ENCODE measurements at regions not wholly inside any gene's neighbourhood (a gene's known extent, or its start where the extent isn't known, plus 50 kb on each side); places are given as distances from the start of the nearest gene placed in this dataset.

DNA sequence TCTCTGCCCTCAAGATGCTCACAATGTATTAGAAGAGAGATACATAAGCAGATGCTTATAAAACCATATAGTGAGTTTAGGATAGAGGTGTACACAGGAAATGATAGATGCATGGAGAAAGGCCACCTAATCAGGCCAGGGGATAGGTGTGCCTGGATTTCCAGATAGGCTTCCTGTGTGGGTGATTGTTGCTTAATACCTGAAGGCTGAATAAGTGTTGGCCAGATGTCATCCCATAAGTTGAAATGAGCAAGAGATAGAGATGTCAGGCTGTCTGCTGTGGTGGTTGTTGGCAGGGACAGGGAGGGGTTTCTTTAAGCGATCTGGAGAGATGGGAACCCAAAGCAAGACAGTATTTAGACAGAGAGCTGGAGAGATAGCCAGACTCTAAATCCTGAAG lies 109.8 kb upstream of the SGK1 start:
- H3K4me2 ChIP-seq (ENCODE audit: insufficient read depth, low read length), result no peak overlapping the region
- CTCF ChIA-PET (ENCODE audit: low intra/inter-chr PET ratio), result interaction anchor here (0.6 kb wide), 1 partner anchor 29 kb away, joined by 3 read pairs; no protein-coding TSS in a partner anchor
- no peaks in the 10 kb centered on the region for H3K79me2 ChIP-seq (ENCODE audit: control insufficient read depth, insufficient read depth, low read length)
- in situ Hi-C loops (cut with MboI), result no loop called here
- POLR2A ChIA-PET, result no interaction called here
- peaks cover 0 to 4% of the 10 kb centered on the region in 2 experiments; a peak in 3 of 5 replicates for H3K4me1 ChIP-seq (replicated peaks in 1 of 2; ENCODE audit: control insufficient read depth in 2 of 2, insufficient read depth in 2 of 2, low read length in 2 of 2)
- H3K9me1 ChIP-seq (ENCODE audit: control insufficient read depth, insufficient read depth, low read length), result no peaks in the 10 kb centered on the region
- intact Hi-C loops (cut with micrococcal nuclease), result no loop called here
- no peaks in the 10 kb centered on the region for H3K9me3 ChIP-seq (replicated peaks; ENCODE audit: control insufficient read depth, insufficient read depth, low read depth, low read length)
- BruUV-seq (replicated peaks), result no TSS peak
- FAIRE-seq (no peak), DNase-seq (ENCODE audit: extremely low read depth in 1 of 4, low spot score in 3 of 4) (no peak), ATAC-seq (no peak)
- WGBS (ENCODE audit: insufficient coverage, low coverage, missing lambda C conversion rate), result 7% methylated on average over 1 of the region's 1 CpG
- no peaks in the 10 kb centered on the region for H4K20me1 ChIP-seq (replicated peaks; ENCODE audit: control insufficient read depth, insufficient read depth, low read length)
- H2AFZ ChIP-seq (ENCODE audit: low read depth, low read length), result no peak overlapping the region
- no peaks in the 10 kb centered on the region for H3K36me3 ChIP-seq (ENCODE audit: control insufficient read depth, insufficient read depth, low read length)
- no peak overlapping the region for H3K9ac ChIP-seq (ENCODE audit: insufficient read depth in 1 of 2, low read depth in 2 of 2, low read length in 2 of 2)
- TF ChIP-seq NBN (IDR thresholded peaks at IDR 0.05; ENCODE audit: low read depth) (no peak), ZBTB8A (IDR thresholded peaks at IDR 0.05; ENCODE audit: partially characterized antibody) (no peak), ZFX (CRISPR knock-in tag; IDR thresholded peaks at IDR 0.05) (no peak), IRF1 (CRISPR knock-in tag; IDR thresholded peaks at IDR 0.05; ENCODE audit: borderline replicate concordance) (no peak), CBFA2T3 (IDR thresholded peaks at IDR 0.05) (peak; percentile 50; the same call in 1 of the 2 replicates)
- H3K27me3 ChIP-seq (ENCODE audit: control insufficient read depth in 2 of 2, insufficient read depth in 2 of 2, low read length in 2 of 2), result no peaks in the 10 kb centered on the region
- H3K4me3 ChIP-seq, result no peak overlapping the region
- no peak overlapping the region for H3K27ac ChIP-seq (ENCODE audit: extremely low read depth, low read depth, low read length)

GRCh38 chr6:134426623-134427022 lies 108.7 kb upstream of the SGK1 start:
- ChIA-PET CTCF (ENCODE audit: low intra/inter-chr PET ratio) (no interaction called here), POLR2A (interaction anchor here (2.4 kb wide), 1 partner anchor 10 kb away, joined by 5 read pairs; no protein-coding TSS in a partner anchor)
- no peak for DNase-seq (ENCODE audit: extremely low read depth in 1 of 4, low spot score in 3 of 4)
- Histone ChIP-seq H3K9me3 (replicated peaks; ENCODE audit: control insufficient read depth, insufficient read depth, low read depth, low read length) (no peaks in the 10 kb centered on the region), H3K27ac (ENCODE audit: extremely low read depth, low read depth, low read length) (no peak overlapping the region), H3K27me3 (ENCODE audit: control insufficient read depth in 2 of 2, insufficient read depth in 2 of 2, low read length in 2 of 2) (no peaks in the 10 kb centered on the region), H2AFZ (ENCODE audit: low read depth, low read length) (peak overlapping the region; percentile 2; the same call in 1 of the 2 replicates), H3K4me2 (ENCODE audit: insufficient read depth, low read length) (no peak overlapping the region), H4K20me1 (replicated peaks; ENCODE audit: control insufficient read depth, insufficient read depth, low read length) (no peaks in the 10 kb centered on the region), H3K9ac (ENCODE audit: insufficient read depth in 1 of 2, low read depth in 2 of 2, low read length in 2 of 2) (no peak overlapping the region), H3K79me2 (ENCODE audit: control insufficient read depth, insufficient read depth, low read length) (no peaks in the 10 kb centered on the region), H3K4me3 (no peak overlapping the region), H3K4me1 (replicated peaks in 1 of 2; ENCODE audit: control insufficient read depth in 2 of 2, insufficient read depth in 2 of 2, low read length in 2 of 2) (peaks cover 0 to 4% of the 10 kb centered on the region in 2 experiments; a peak in 3 of 5 replicates), H3K36me3 (ENCODE audit: control insufficient read depth, insufficient read depth, low read length) (no peaks in the 10 kb centered on the region), H3K9me1 (ENCODE audit: control insufficient read depth, insufficient read depth, low read length) (no peaks in the 10 kb centered on the region)
- no peak for ATAC-seq
- intact Hi-C loops (cut with micrococcal nuclease) (no loop called here), in situ Hi-C loops (cut with MboI) (no loop called here)
- no peak for FAIRE-seq
- 30% methylated on average over 4 of the region's 4 CpGs for WGBS (ENCODE audit: insufficient coverage, low coverage, missing lambda C conversion rate)
- BruUV-seq (replicated peaks), result no TSS peak
- TF ChIP-seq HIVEP1 (CRISPR knock-in tag; IDR thresholded peaks at IDR 0.05) (no peak), XRCC5 (IDR thresholded peaks at IDR 0.05; ENCODE audit: low read depth, low read length) (no peak), CCNT2 (IDR thresholded peaks at IDR 0.05; ENCODE audit: borderline replicate concordance, extremely low read depth, insufficient read length, low read depth, low read length) (no peak), PCBP1 (IDR thresholded peaks at IDR 0.05; ENCODE audit: low read depth, low read length, poor library complexity, severe bottlenecking) (no peak), ZNF124 (CRISPR knock-in tag; IDR thresholded peaks at IDR 0.05) (no peak), TAF9B (IDR thresholded peaks at IDR 0.05; ENCODE audit: partially characterized antibody) (no peak), POLR3A (IDR thresholded peaks at IDR 0.05; ENCODE audit: borderline replicate concordance, extremely low read depth, insufficient read depth, insufficient read length) (no peak), ARID3B (CRISPR knock-in tag; IDR thresholded peaks at IDR 0.05; ENCODE audit: borderline replicate concordance) (no peak), ZFP36 (IDR thresholded peaks at IDR 0.05; ENCODE audit: low read depth, low read length, partially characterized antibody) (no peak), ELF4 (CRISPR knock-in tag; IDR thresholded peaks at IDR 0.05) (no peak)
